ENCODE measurements at regions not wholly inside any gene's neighbourhood (a gene's known extent, or its start where the extent isn't known, plus 50 kb on each side); places are given as distances from the start of the nearest gene placed in this dataset.
"Not testable (repeated sequence)": the region's sequence is repeated elsewhere in the genome, so short reads cannot be mapped to it uniquely, and the experiment has no call there.

- ATAC-seq: no peak
- no peak for DNase-seq
These were observed 82.8 kb upstream of the PIK3C3 start for GRCh38 chr18:41872206-41872605.

DNA sequence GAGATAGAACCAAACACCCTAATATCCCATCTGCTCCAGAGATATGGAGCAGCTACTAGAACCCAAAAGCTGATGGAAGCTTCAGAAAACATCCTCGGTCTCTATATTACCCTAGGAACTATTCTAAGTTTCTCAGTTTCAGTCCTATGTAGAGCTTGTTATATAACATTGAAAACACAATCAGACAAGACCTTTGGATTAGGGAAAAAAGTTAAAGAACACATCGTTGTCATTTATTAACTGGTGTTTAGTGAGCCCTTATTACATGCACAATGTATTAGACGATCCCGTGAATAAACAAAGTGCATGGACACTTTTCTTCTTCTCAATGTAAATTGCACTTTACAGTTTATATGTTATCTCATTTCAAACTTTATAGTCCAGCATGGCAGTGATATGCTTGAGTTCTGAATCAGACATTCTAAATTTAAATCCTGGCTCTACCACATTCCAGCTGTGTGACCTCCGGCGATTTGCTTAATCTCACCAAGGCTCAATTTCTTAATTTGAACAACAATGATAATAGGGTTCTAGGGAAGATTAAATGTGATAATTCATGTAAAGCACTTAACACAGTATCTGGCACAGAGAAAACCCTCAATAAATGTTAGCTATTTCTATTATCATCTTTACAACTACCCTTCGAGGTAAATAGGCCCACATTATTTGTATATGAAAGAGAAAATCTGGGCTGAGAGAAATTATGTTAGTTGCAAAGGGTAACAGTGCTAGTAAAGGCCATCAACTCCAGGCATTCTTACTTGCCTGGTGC is 83.6 kb upstream of the PIK3C3 start:
- no peak for DNase-seq
- 47% methylated on average over 3 of the region's 7 CpGs for WGBS (ENCODE audit: insufficient coverage)
- no peaks in the 10 kb centered on the region for H3K4me1 ChIP-seq (ENCODE audit: control insufficient read depth, insufficient read depth, low read length)

More at GRCh38 chr18:41872206-41872605, 82.8 kb upstream of the PIK3C3 start:
- Histone ChIP-seq H3K4me3 (ENCODE audit: low read length) (no peak overlapping the region), H3K4me1 (ENCODE audit: control insufficient read depth, insufficient read depth, low read length) (no peaks in the 10 kb centered on the region), H3K27ac (ENCODE audit: low read length) (no peak overlapping the region), H3K9me3 (ENCODE audit: control insufficient read depth, insufficient read depth, low read length) (no peaks in the 10 kb centered on the region), H3K36me3 (ENCODE audit: control insufficient read depth, insufficient read depth, low read length) (no peaks in the 10 kb centered on the region), H3K27me3 (ENCODE audit: control insufficient read depth, insufficient read depth, low read length) (no peaks in the 10 kb centered on the region)
- Mint-ChIP-seq H3K4me1 (no peaks in the 10 kb centered on the region), H3K27ac (no peak overlapping the region), H3K9me3 (peaks cover 2 to 3% of the 10 kb centered on the region in 2 donors), H3K36me3 (no peaks in the 10 kb centered on the region), H3K4me3 (no peak overlapping the region), H3K27me3 (ENCODE audit: low read depth in 2 of 2) (no peaks in the 10 kb centered on the region)
- intact Hi-C loops (cut with micrococcal nuclease): no loop called here
- TF ChIP-seq CTCF (IDR thresholded peaks at IDR 0.05): no peak

GRCh38 chr18:41870817-41871216 is 84.2 kb upstream of the PIK3C3 start:
- Mint-ChIP-seq H3K36me3 (no peaks in the 10 kb centered on the region), H3K27ac (no peak overlapping the region), H3K4me1 (no peaks in the 10 kb centered on the region), H3K27me3 (ENCODE audit: low read depth in 2 of 2) (no peaks in the 10 kb centered on the region), H3K4me3 (no peak overlapping the region), H3K9me3 (peaks cover 2 to 3% of the 10 kb centered on the region in 2 donors)
- no peak overlapping the region for H3K27ac ChIP-seq (ENCODE audit: low read length)
- DNase-seq: no peak
- intact Hi-C loops (cut with micrococcal nuclease): no loop called here
- H3K9me3 ChIP-seq (ENCODE audit: control insufficient read depth, insufficient read depth, low read length): no peaks in the 10 kb centered on the region
- no peak for TF ChIP-seq CTCF (IDR thresholded peaks at IDR 0.05)
- no peak overlapping the region for H3K4me3 ChIP-seq (ENCODE audit: low read length)
- no peaks in the 10 kb centered on the region for H3K4me1 ChIP-seq (ENCODE audit: control insufficient read depth, insufficient read depth, low read length)
- no peaks in the 10 kb centered on the region for H3K36me3 ChIP-seq (ENCODE audit: control insufficient read depth, insufficient read depth, low read length)
- no peaks in the 10 kb centered on the region for H3K27me3 ChIP-seq (ENCODE audit: control insufficient read depth, insufficient read depth, low read length)
- ATAC-seq: no peak

More for the DNA sequence above, 83.6 kb upstream of the PIK3C3 start:
- H3K36me3 Mint-ChIP-seq: no peaks in the 10 kb centered on the region
- intact Hi-C loops (cut with micrococcal nuclease): no loop called here
- H3K27me3 Mint-ChIP-seq (ENCODE audit: low read depth in 2 of 2): no peaks in the 10 kb centered on the region
- Histone ChIP-seq H3K27ac (ENCODE audit: low read length) (no peak overlapping the region), H3K4me3 (ENCODE audit: low read length) (no peak overlapping the region), H3K36me3 (ENCODE audit: control insufficient read depth, insufficient read depth, low read length) (no peaks in the 10 kb centered on the region), H3K27me3 (ENCODE audit: control insufficient read depth, insufficient read depth, low read length) (no peaks in the 10 kb centered on the region), H3K9me3 (ENCODE audit: control insufficient read depth, insufficient read depth, low read length) (no peaks in the 10 kb centered on the region)
- no peak overlapping the region for H3K4me3 Mint-ChIP-seq
- no peak for TF ChIP-seq CTCF (IDR thresholded peaks at IDR 0.05)
- H3K4me1 Mint-ChIP-seq: no peaks in the 10 kb centered on the region
- no peak overlapping the region for H3K27ac Mint-ChIP-seq
- no peak for ATAC-seq
- peaks cover 2 to 3% of the 10 kb centered on the region in 2 donors for H3K9me3 Mint-ChIP-seq

DNA sequence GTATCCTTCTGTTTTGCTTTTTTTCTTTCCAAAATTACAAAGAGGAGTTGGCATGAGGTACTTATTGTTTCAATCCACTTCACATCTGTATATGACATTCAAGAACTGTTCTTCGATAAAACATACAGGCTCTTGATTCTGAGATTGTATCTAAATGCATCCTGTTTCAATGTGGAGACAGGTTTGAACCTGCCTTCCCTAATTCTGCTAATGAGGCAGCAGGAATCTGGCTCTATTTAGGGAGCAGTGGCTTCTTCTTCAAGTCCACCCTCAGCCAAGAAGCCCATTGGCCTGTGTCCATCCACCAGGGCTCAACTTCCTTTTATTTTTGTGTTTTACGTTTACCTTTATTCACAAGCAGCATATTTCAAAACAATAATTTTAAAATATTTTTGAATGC is 84.8 kb upstream of the PIK3C3 start:
- Mint-ChIP-seq H3K4me3 (no peak overlapping the region), H3K4me1 (no peaks in the 10 kb centered on the region), H3K36me3 (no peaks in the 10 kb centered on the region), H3K9me3 (peaks cover 2 to 3% of the 10 kb centered on the region in 2 donors), H3K27me3 (ENCODE audit: low read depth in 2 of 2) (no peaks in the 10 kb centered on the region), H3K27ac (no peak overlapping the region)
- no peak overlapping the region for H3K4me3 ChIP-seq (ENCODE audit: low read length)
- H3K9me3 ChIP-seq (ENCODE audit: control insufficient read depth, insufficient read depth, low read length): no peaks in the 10 kb centered on the region
- no peaks in the 10 kb centered on the region for H3K36me3 ChIP-seq (ENCODE audit: control insufficient read depth, insufficient read depth, low read length)
- no peak for DNase-seq
- no peaks in the 10 kb centered on the region for H3K4me1 ChIP-seq (ENCODE audit: control insufficient read depth, insufficient read depth, low read length)
- WGBS (ENCODE audit: insufficient coverage): 90% methylated on average over 2 of the region's 2 CpGs
- H3K27me3 ChIP-seq (ENCODE audit: control insufficient read depth, insufficient read depth, low read length): no peaks in the 10 kb centered on the region
- no peak for ATAC-seq
- H3K27ac ChIP-seq (ENCODE audit: low read length): no peak overlapping the region
- intact Hi-C loops (cut with micrococcal nuclease): no loop called here
- TF ChIP-seq CTCF (IDR thresholded peaks at IDR 0.05): no peak

GRCh38 chr18:41865796-41866195 is 89.2 kb upstream of the PIK3C3 start:
- H3K4me1 ChIP-seq (ENCODE audit: control insufficient read depth, insufficient read depth, low read length); H3K27me3 ChIP-seq (ENCODE audit: control insufficient read depth, insufficient read depth, low read length); H3K27ac ChIP-seq (ENCODE audit: low read length); intact Hi-C loops (cut with micrococcal nuclease); H3K36me3 ChIP-seq (ENCODE audit: control insufficient read depth, insufficient read depth, low read length); H3K9me3 Mint-ChIP-seq; H3K9me3 ChIP-seq (ENCODE audit: control insufficient read depth, insufficient read depth, low read length); H3K27ac Mint-ChIP-seq; H3K4me3 ChIP-seq (ENCODE audit: low read length); H3K4me1 Mint-ChIP-seq; DNase-seq; H3K4me3 Mint-ChIP-seq; H3K27me3 Mint-ChIP-seq (ENCODE audit: low read depth in 2 of 2); H3K36me3 Mint-ChIP-seq; ATAC-seq: not testable (repeated sequence)
- WGBS (ENCODE audit: insufficient coverage): 94% methylated on average over 27 of the region's 27 CpGs
